Skeletal muscle tissue (tissue), 3 donors: ENCODE measurements at regions not wholly inside any gene's neighbourhood (a gene's known extent, or its start where the extent isn't known, plus 50 kb on each side); places are given as distances from the start of the nearest gene placed in this dataset.

Experiments used
- H3K27ac ChIP-seq: one replicate; pipeline ENCODE4 v1.7.0; 2013; ENCODE audit warnings: mild to moderate bottlenecking, low read depth, low read length, inconsistent platforms
- H3K27me3 ChIP-seq, 3 donors: one replicate each; pipeline ENCODE4 v1.7.0; 2013; ENCODE audit warnings: low read length in 3 of 3; ENCODE audit not compliant: control insufficient read depth in 3 of 3, insufficient read depth in 3 of 3
- H3K36me3 ChIP-seq, 3 donors: one replicate each; pipeline ENCODE4 v1.7.0; 2013; ENCODE audit warnings: low read length in 3 of 3; ENCODE audit not compliant: control insufficient read depth in 3 of 3, insufficient read depth in 3 of 3
- H3K4me1 ChIP-seq, 3 donors: one replicate each; pipeline ENCODE4 v1.7.0; 2013; ENCODE audit warnings: low read length in 3 of 3, mild to moderate bottlenecking in 3 of 3; ENCODE audit not compliant: control insufficient read depth in 3 of 3, insufficient read depth in 3 of 3
- H3K4me3 ChIP-seq, 3 donors: one replicate each; pipeline ENCODE4 v1.7.0; 2013; ENCODE audit warnings: low read length in 3 of 3
- H3K9ac ChIP-seq, 3 donors: one replicate each; pipeline ENCODE4 v1.7.0; 2013; ENCODE audit warnings: low read length in 3 of 3, mild to moderate bottlenecking in 3 of 3, moderate library complexity in 2 of 3, low read depth in 1 of 3
- H3K9me3 ChIP-seq, 3 donors: one replicate each; pipeline ENCODE4 v1.7.0; 2013; ENCODE audit warnings: low read length in 3 of 3; ENCODE audit not compliant: control insufficient read depth in 3 of 3
- donor health status: Osteomylitis.

GRCh38 chr2:128821010-128821409 lies 502.3 kb upstream of the HS6ST1 start:
- no peak overlapping the region for H3K27ac ChIP-seq
- no peaks in the 10 kb centered on the region for H3K36me3 ChIP-seq
- H3K4me3 ChIP-seq = no peak overlapping the region
- H3K27me3 ChIP-seq = peaks cover 0 to 3% (median 0%) of the 10 kb centered on the region in 3 donors
- no peaks in the 10 kb centered on the region for H3K9me3 ChIP-seq
- H3K4me1 ChIP-seq = peaks cover 0 to 11% (median 4%) of the 10 kb centered on the region in 3 donors
- H3K9ac ChIP-seq = peak overlapping the region in 1 of 3 donors; percentile 25

- H3K36me3 ChIP-seq = no peaks in the 10 kb centered on the region
- H3K4me1 ChIP-seq = no peaks in the 10 kb centered on the region
Measured at GRCh38 chr2:128832946-128833663, 514.4 kb upstream of the HS6ST1 start.

GRCh38 chr2:128833664-128834027 lies 515.0 kb upstream of the HS6ST1 start:
- no peak overlapping the region for H3K9ac ChIP-seq
- no peaks in the 10 kb centered on the region for H3K9me3 ChIP-seq
- no peaks in the 10 kb centered on the region for H3K36me3 ChIP-seq
- H3K4me1 ChIP-seq = no peaks in the 10 kb centered on the region
- H3K4me3 ChIP-seq = no peak overlapping the region
- peaks cover 0 to 4% (median 0%) of the 10 kb centered on the region in 3 donors for H3K27me3 ChIP-seq
- H3K27ac ChIP-seq = no peak overlapping the region

More at GRCh38 chr2:128832946-128833663, 514.4 kb upstream of the HS6ST1 start:
- Histone ChIP-seq H3K27me3 (peaks cover 0 to 4% (median 0%) of the 10 kb centered on the region in 3 donors), H3K9me3 (no peaks in the 10 kb centered on the region), H3K4me3 (no peak overlapping the region), H3K9ac (no peak overlapping the region), H3K27ac (no peak overlapping the region)

DNA sequence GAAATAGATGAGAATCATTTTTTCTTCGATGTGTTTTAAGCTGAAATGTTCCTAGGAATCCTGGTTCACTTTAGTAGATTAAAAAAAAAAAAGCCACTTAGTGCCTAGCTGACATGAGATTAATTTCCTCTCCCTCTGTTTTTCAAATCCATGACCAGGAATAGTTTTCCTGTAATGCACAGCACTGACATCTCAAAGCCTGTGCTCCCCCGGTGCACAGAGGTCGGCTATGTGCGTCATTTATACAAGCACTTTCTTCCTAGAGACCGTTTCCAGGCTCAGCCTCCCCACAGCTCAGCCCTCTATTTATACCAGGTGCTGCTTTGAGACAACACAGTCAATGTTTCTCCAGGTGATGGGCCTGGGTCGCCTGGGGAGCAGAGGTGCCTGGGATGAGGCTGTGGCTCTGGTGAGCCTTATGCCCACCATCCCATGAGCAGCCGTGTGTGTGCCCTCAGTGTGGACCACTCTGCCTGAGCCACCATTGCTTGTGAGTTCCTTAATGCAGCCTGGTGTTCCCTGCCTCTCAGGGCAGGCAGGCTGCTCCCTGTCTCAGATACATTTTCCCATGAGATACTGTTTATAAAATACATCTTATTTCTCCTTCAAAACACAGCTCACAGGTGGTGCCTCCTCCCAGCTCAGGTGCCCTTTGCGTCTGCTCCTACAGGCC lies 515.7 kb upstream of the HS6ST1 start:
- Histone ChIP-seq H3K9ac (no peak overlapping the region), H3K4me1 (no peaks in the 10 kb centered on the region), H3K27me3 (peaks cover 0 to 7% (median 0%) of the 10 kb centered on the region in 3 donors), H3K36me3 (no peaks in the 10 kb centered on the region), H3K4me3 (no peak overlapping the region), H3K27ac (no peak overlapping the region), H3K9me3 (no peaks in the 10 kb centered on the region)

- H3K27ac ChIP-seq = no peak overlapping the region
- no peaks in the 10 kb centered on the region for H3K36me3 ChIP-seq
- H3K9me3 ChIP-seq = no peaks in the 10 kb centered on the region
- H3K4me1 ChIP-seq = no peaks in the 10 kb centered on the region
- no peak overlapping the region for H3K4me3 ChIP-seq
- H3K9ac ChIP-seq = no peak overlapping the region
- H3K27me3 ChIP-seq = peaks cover 0 to 7% (median 0%) of the 10 kb centered on the region in 3 donors
Measured at GRCh38 chr2:128834880-128835252, 516.2 kb upstream of the HS6ST1 start.

DNA sequence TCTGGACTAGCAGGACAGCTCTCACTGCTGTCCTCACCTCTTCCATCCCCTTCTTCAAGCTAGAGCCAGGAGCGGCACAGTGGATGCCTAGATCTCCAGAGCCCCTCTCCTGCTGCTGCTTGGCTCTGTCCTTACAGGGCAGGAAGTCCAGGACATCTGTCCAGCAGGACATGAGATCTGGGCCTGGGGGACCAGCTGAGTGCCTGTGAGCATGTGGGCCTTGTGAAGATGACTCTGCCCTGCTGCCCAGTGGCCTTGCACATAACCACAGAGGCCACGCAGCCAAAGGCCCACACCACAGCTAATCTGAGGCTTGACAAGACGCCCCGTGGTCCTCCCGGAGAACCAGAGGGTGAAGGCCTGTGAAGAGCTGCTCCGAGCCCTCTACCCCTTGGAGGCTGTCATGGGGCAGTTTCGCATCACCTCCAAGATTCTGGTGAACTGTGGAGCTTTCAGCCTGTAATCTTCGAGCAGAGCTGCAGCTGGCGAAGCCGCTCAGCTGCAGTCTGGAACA lies 516.7 kb upstream of the HS6ST1 start:
- Histone ChIP-seq H3K4me3 (no peak overlapping the region), H3K27ac (no peak overlapping the region), H3K9ac (no peak overlapping the region), H3K27me3 (peaks cover 0 to 7% (median under 1%) of the 10 kb centered on the region in 3 donors), H3K4me1 (no peaks in the 10 kb centered on the region), H3K9me3 (no peaks in the 10 kb centered on the region), H3K36me3 (no peaks in the 10 kb centered on the region)

GRCh38 chr2:128835974-128836373 lies 517.3 kb upstream of the HS6ST1 start:
- no peak overlapping the region for H3K4me3 ChIP-seq
- no peak overlapping the region for H3K27ac ChIP-seq
- no peaks in the 10 kb centered on the region for H3K4me1 ChIP-seq

DNA sequence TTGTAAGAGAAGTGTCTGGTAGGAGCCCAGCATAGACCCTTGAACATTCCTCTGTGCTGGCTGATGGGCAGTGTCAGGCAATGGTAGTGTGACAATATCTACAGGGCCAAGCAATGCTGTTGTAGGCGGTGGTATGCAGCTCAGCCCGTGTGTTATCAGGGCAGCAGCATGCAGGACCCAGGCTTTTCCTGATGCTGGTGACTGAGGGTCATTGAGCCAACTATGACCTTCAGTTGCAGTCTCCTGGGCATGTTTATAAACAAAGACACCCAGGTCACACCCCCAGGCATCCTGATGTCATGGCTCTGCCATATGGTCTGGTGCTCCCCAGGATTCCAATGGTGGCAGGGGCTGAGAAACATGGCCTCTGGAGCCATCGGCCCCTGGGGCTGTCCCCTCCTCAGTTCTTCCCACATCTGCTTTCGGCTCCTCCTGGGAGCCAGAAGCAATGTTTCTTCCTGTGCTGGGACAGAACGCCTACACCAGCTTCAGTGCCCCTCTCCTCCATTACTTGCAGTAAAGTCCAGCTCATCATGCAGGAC lies 518.0 kb upstream of the HS6ST1 start:
- no peaks in the 10 kb centered on the region for H3K4me1 ChIP-seq
- H3K36me3 ChIP-seq = no peaks in the 10 kb centered on the region
- H3K9me3 ChIP-seq = no peaks in the 10 kb centered on the region
- H3K4me3 ChIP-seq = no peak overlapping the region
- H3K27me3 ChIP-seq = peaks cover 0 to 7% (median 3%) of the 10 kb centered on the region in 3 donors
- H3K27ac ChIP-seq = no peak overlapping the region
- no peak overlapping the region for H3K9ac ChIP-seq

More at GRCh38 chr2:128835974-128836373, 517.3 kb upstream of the HS6ST1 start:
- no peaks in the 10 kb centered on the region for H3K36me3 ChIP-seq
- H3K27me3 ChIP-seq = peaks cover 0 to 7% (median 3%) of the 10 kb centered on the region in 3 donors
- no peaks in the 10 kb centered on the region for H3K9me3 ChIP-seq
- no peak overlapping the region for H3K9ac ChIP-seq

DNA sequence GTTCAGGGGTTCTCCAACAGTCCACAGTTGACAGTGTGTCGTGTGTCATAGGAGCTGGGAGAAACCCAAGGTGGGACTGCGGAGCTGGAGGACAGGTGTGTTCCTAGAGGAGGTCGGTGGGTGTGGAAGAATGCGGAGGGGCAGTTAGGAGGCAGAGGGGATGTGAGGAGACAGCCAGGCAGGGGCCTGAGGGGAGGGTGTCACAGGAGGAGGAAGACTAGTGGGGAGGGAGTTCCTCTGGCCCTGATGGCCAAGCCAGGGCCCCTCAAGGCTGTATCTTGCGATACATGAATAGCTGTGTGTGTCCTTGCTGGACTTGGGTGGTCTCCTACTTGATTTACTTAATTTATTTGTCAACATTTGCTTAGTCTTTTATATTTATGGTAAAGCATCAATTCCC lies 519.6 kb upstream of the HS6ST1 start:
- H3K27ac ChIP-seq = no peak overlapping the region
- H3K9ac ChIP-seq = no peak overlapping the region
- no peak overlapping the region for H3K4me3 ChIP-seq
- H3K36me3 ChIP-seq = no peaks in the 10 kb centered on the region
- H3K27me3 ChIP-seq = peaks cover 0 to 7% (median 3%) of the 10 kb centered on the region in 3 donors
- no peaks in the 10 kb centered on the region for H3K4me1 ChIP-seq
- no peaks in the 10 kb centered on the region for H3K9me3 ChIP-seq

- Histone ChIP-seq H3K4me1 (no peaks in the 10 kb centered on the region), H3K9ac (no peak overlapping the region), H3K9me3 (no peaks in the 10 kb centered on the region), H3K4me3 (no peak overlapping the region), H3K27me3 (peaks cover 0 to 3% (median 2%) of the 10 kb centered on the region in 3 donors), H3K27ac (no peak overlapping the region), H3K36me3 (no peaks in the 10 kb centered on the region)
Measured at GRCh38 chr2:128841803-128842202, 523.1 kb upstream of the HS6ST1 start.
